Esophagus squamous epithelium (tissue), 4 donors: ENCODE measurements at regions not wholly inside any gene's neighbourhood (a gene's known extent, or its start where the extent isn't known, plus 50 kb on each side); places are given as distances from the start of the nearest gene placed in this dataset.

ENCODE experiments used
- CTCF ChIP-seq, 6 experiments: fragments of 450-650 bp in 4 of 6; fragments of 200-600 bp in 2 of 6; sonication (generic) in 2 of 6; IDR thresholded peaks; one replicate each; pipeline ENCODE4 v1.5.1; 2016 to 2019; ENCODE audit warnings: antibody characterized with exemption in 6 of 6, mild to moderate bottlenecking in 4 of 6, moderate library complexity in 4 of 6
- POLR2A ChIP-seq, 4 donors: fragments of 450-650 bp; IDR thresholded peaks; one replicate each; pipeline ENCODE4 v1.6.1; 2017; ENCODE audit warnings: antibody characterized with exemption in 4 of 4, mild to moderate bottlenecking in 4 of 4, moderate library complexity in 3 of 4

DNA sequence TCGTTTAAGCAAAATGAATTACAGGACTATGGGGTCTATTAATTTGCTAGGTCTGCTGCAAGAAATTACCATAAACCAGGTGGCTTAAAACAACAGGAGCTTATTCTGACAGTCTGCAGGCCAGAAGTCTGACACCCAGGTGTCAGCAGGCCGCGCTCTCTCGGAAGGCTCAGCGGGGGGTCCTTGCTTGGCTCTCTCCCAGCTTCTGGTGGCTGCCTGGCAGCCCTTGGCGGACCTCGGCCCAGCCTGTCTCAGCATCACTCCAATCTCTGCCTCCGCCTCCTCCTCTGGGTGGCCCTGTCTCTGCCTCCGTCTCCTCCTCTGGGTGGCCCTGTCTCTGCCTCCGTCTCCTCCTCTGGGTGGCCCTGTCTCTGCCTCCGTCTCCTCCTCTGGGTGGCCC, 580.5 kb upstream of the FAT1 start:
- TF ChIP-seq CTCF (IDR thresholded peaks at IDR 0.05) (no peak), POLR2A (IDR thresholded peaks at IDR 0.05) (no peak)
